ENCODE measurements at regions not wholly inside any gene's neighbourhood (a gene's known extent, or its start where the extent isn't known, plus 50 kb on each side); places are given as distances from the start of the nearest gene placed in this dataset.

- DNase-seq (ENCODE audit: extremely low read depth, low read depth) = no peak
- H3K4me3 ChIP-seq (replicated peaks; ENCODE audit: low read depth, low read length) = no peak overlapping the region
- no peak for TF ChIP-seq CTCF (IDR thresholded peaks at IDR 0.05; ENCODE audit: low read depth, low read length, missing control alignments)
Measured at GRCh38 chr2:185050804-185051203, 452.5 kb downstream of the ZNF804A start.

GRCh38 chr2:185063761-185064160 is 465.4 kb downstream of the ZNF804A start:
- no peak overlapping the region for H3K4me3 ChIP-seq (replicated peaks; ENCODE audit: low read depth, low read length)
- no peak for TF ChIP-seq CTCF (IDR thresholded peaks at IDR 0.05; ENCODE audit: low read depth, low read length, missing control alignments)
- DNase-seq (ENCODE audit: extremely low read depth, low read depth) = no peak

- TF ChIP-seq CTCF (IDR thresholded peaks at IDR 0.05; ENCODE audit: low read depth, low read length, missing control alignments) = no peak
- DNase-seq (ENCODE audit: extremely low read depth, low read depth) = no peak
- H3K4me3 ChIP-seq (replicated peaks; ENCODE audit: low read depth, low read length) = no peak overlapping the region
Measured at GRCh38 chr2:185066128-185066527, 467.8 kb downstream of the ZNF804A start.

- no peak for DNase-seq (ENCODE audit: extremely low read depth, low read depth)
- no peak for TF ChIP-seq CTCF (IDR thresholded peaks at IDR 0.05; ENCODE audit: low read depth, low read length, missing control alignments)
- no peak overlapping the region for H3K4me3 ChIP-seq (replicated peaks; ENCODE audit: low read depth, low read length)
Measured at GRCh38 chr2:185069107-185069506, 470.8 kb downstream of the ZNF804A start.

GRCh38 chr2:185074156-185074555 is 475.8 kb downstream of the ZNF804A start:
- no peak overlapping the region for H3K4me3 ChIP-seq (replicated peaks; ENCODE audit: low read depth, low read length)
- no peak for DNase-seq (ENCODE audit: extremely low read depth, low read depth)
- TF ChIP-seq CTCF (IDR thresholded peaks at IDR 0.05; ENCODE audit: low read depth, low read length, missing control alignments) = no peak

GRCh38 chr2:185082749-185083148 is 484.4 kb downstream of the ZNF804A start:
- no peak overlapping the region for H3K4me3 ChIP-seq (replicated peaks; ENCODE audit: low read depth, low read length)
- TF ChIP-seq CTCF (IDR thresholded peaks at IDR 0.05; ENCODE audit: low read depth, low read length, missing control alignments) = no peak
- DNase-seq (ENCODE audit: extremely low read depth, low read depth) = no peak

- TF ChIP-seq CTCF (IDR thresholded peaks at IDR 0.05; ENCODE audit: low read depth, low read length, missing control alignments) = no peak
- H3K4me3 ChIP-seq (replicated peaks; ENCODE audit: low read depth, low read length) = no peak overlapping the region
- DNase-seq (ENCODE audit: extremely low read depth, low read depth) = no peak
Measured at GRCh38 chr2:185108588-185108987, 510.3 kb downstream of the ZNF804A start.

All from HFF-Myc (cell line).